SU-DHL-6 (cell line): ENCODE measurements at regions not wholly inside any gene's neighbourhood (a gene's known extent, or its start where the extent isn't known, plus 50 kb on each side); places are given as distances from the start of the nearest gene placed in this dataset.

ENCODE experiments used
- CTCF ChIP-seq: fragments of 200-600 bp; sonication (generic); IDR thresholded peaks from one replicate; pipeline ENCODE4 v1.5.1; 2017; ENCODE audit warnings: antibody characterized with exemption, mild to moderate bottlenecking, low read length, moderate library complexity; ENCODE audit not compliant: insufficient read depth, poor library complexity, severe bottlenecking
- EZH2phosphoT487 ChIP-seq: fragments of 200-600 bp; sonication (generic), shearing (Covaris generic); conservative IDR thresholded peaks from 2 replicates; pipeline ENCODE4 v1.6.1; 2018; ENCODE audit warnings: mild to moderate bottlenecking, antibody characterized with exemption, low read length, moderate library complexity, mixed read lengths

GRCh38 chr18:2302628-2303516 lies 268.4 kb downstream of the METTL4 start:
- TF ChIP-seq CTCF (no peak), EZH2phosphoT487 (no peak)
